ENCODE measurements at regions not wholly inside any gene's neighbourhood (a gene's known extent, or its start where the extent isn't known, plus 50 kb on each side); places are given as distances from the start of the nearest gene placed in this dataset.
"Not testable (repeated sequence)": the region's sequence is repeated elsewhere in the genome, so short reads cannot be mapped to it uniquely, and the experiment has no call there.

GRCh38 chr5:71398859-71399258 is 56.6 kb upstream of the BDP1 start:
- H3K36me3 ChIP-seq (ENCODE audit: control insufficient read depth in 2 of 2, extremely low read depth in 1 of 2, insufficient read depth in 2 of 2, low read length in 2 of 2); H3K27me3 ChIP-seq (ENCODE audit: control insufficient read depth, extremely low read depth, insufficient read depth, low read length); H3K9me3 ChIP-seq (ENCODE audit: control insufficient read depth, low read depth, low read length); H3K4me3 ChIP-seq (ENCODE audit: control insufficient read depth in 2 of 3, extremely low read depth in 1 of 3, insufficient read depth in 2 of 3, low read depth in 1 of 3, low read length in 3 of 3); DNase-seq (ENCODE audit: low read depth, low spot score); H2AFZ ChIP-seq (ENCODE audit: control insufficient read depth, low read length); dilution Hi-C loops (cut with MboI; ENCODE audit: extremely low pct_ligation_motif_present, low sequenced_read_pairs); H3K4me2 ChIP-seq (ENCODE audit: control insufficient read depth, extremely low read depth, insufficient read depth, low read depth, low read length); H4K20me1 ChIP-seq (ENCODE audit: control insufficient read depth, extremely low read depth, insufficient read depth, low read length); H3K4me1 ChIP-seq (ENCODE audit: control insufficient read depth, extremely low read depth, insufficient read depth, low read length); H3K9ac ChIP-seq (ENCODE audit: control insufficient read depth, extremely low read depth, insufficient read depth, low read length); H3K27ac ChIP-seq (ENCODE audit: control insufficient read depth, insufficient read depth, low read length); FAIRE-seq; H3K9me1 ChIP-seq (ENCODE audit: control insufficient read depth, extremely low read depth, insufficient read depth, low read length); H3K79me2 ChIP-seq (ENCODE audit: control insufficient read depth, insufficient read depth, low read length): not testable (repeated sequence)

- not testable (repeated sequence) for H2AFZ ChIP-seq (ENCODE audit: control insufficient read depth, low read length)
Measured at GRCh38 chr5:71399443-71399842, 56.0 kb upstream of the BDP1 start.

GRCh38 chr5:71400626-71401025 is 54.8 kb upstream of the BDP1 start:
- H3K9me1 ChIP-seq (ENCODE audit: control insufficient read depth, extremely low read depth, insufficient read depth, low read length); FAIRE-seq; DNase-seq (ENCODE audit: low read depth, low spot score); H4K20me1 ChIP-seq (ENCODE audit: control insufficient read depth, extremely low read depth, insufficient read depth, low read length); H3K9ac ChIP-seq (ENCODE audit: control insufficient read depth, extremely low read depth, insufficient read depth, low read length); H3K4me1 ChIP-seq (ENCODE audit: control insufficient read depth, extremely low read depth, insufficient read depth, low read length); H3K4me3 ChIP-seq (ENCODE audit: control insufficient read depth in 2 of 3, extremely low read depth in 1 of 3, insufficient read depth in 2 of 3, low read depth in 1 of 3, low read length in 3 of 3); dilution Hi-C loops (cut with MboI; ENCODE audit: extremely low pct_ligation_motif_present, low sequenced_read_pairs); H3K36me3 ChIP-seq (ENCODE audit: control insufficient read depth in 2 of 2, extremely low read depth in 1 of 2, insufficient read depth in 2 of 2, low read length in 2 of 2); H3K27me3 ChIP-seq (ENCODE audit: control insufficient read depth, extremely low read depth, insufficient read depth, low read length); H3K9me3 ChIP-seq (ENCODE audit: control insufficient read depth, low read depth, low read length); H3K79me2 ChIP-seq (ENCODE audit: control insufficient read depth, insufficient read depth, low read length); H3K4me2 ChIP-seq (ENCODE audit: control insufficient read depth, extremely low read depth, insufficient read depth, low read depth, low read length); H3K27ac ChIP-seq (ENCODE audit: control insufficient read depth, insufficient read depth, low read length); H2AFZ ChIP-seq (ENCODE audit: control insufficient read depth, low read length): not testable (repeated sequence)

More at GRCh38 chr5:71399443-71399842, 56.0 kb upstream of the BDP1 start:
- H3K9me1 ChIP-seq (ENCODE audit: control insufficient read depth, extremely low read depth, insufficient read depth, low read length); H3K4me2 ChIP-seq (ENCODE audit: control insufficient read depth, extremely low read depth, insufficient read depth, low read depth, low read length); H3K27me3 ChIP-seq (ENCODE audit: control insufficient read depth, extremely low read depth, insufficient read depth, low read length); H3K79me2 ChIP-seq (ENCODE audit: control insufficient read depth, insufficient read depth, low read length); H3K4me3 ChIP-seq (ENCODE audit: control insufficient read depth in 2 of 3, extremely low read depth in 1 of 3, insufficient read depth in 2 of 3, low read depth in 1 of 3, low read length in 3 of 3); H3K9me3 ChIP-seq (ENCODE audit: control insufficient read depth, low read depth, low read length); DNase-seq (ENCODE audit: low read depth, low spot score); H3K36me3 ChIP-seq (ENCODE audit: control insufficient read depth in 2 of 2, extremely low read depth in 1 of 2, insufficient read depth in 2 of 2, low read length in 2 of 2); dilution Hi-C loops (cut with MboI; ENCODE audit: extremely low pct_ligation_motif_present, low sequenced_read_pairs); H4K20me1 ChIP-seq (ENCODE audit: control insufficient read depth, extremely low read depth, insufficient read depth, low read length); FAIRE-seq; H3K27ac ChIP-seq (ENCODE audit: control insufficient read depth, insufficient read depth, low read length); H3K4me1 ChIP-seq (ENCODE audit: control insufficient read depth, extremely low read depth, insufficient read depth, low read length); H3K9ac ChIP-seq (ENCODE audit: control insufficient read depth, extremely low read depth, insufficient read depth, low read length): not testable (repeated sequence)

- H3K9ac ChIP-seq (ENCODE audit: control insufficient read depth, extremely low read depth, insufficient read depth, low read length); dilution Hi-C loops (cut with MboI; ENCODE audit: extremely low pct_ligation_motif_present, low sequenced_read_pairs); H3K27ac ChIP-seq (ENCODE audit: control insufficient read depth, insufficient read depth, low read length); H2AFZ ChIP-seq (ENCODE audit: control insufficient read depth, low read length); H3K27me3 ChIP-seq (ENCODE audit: control insufficient read depth, extremely low read depth, insufficient read depth, low read length); H4K20me1 ChIP-seq (ENCODE audit: control insufficient read depth, extremely low read depth, insufficient read depth, low read length); H3K4me3 ChIP-seq (ENCODE audit: control insufficient read depth in 2 of 3, extremely low read depth in 1 of 3, insufficient read depth in 2 of 3, low read depth in 1 of 3, low read length in 3 of 3); H3K4me2 ChIP-seq (ENCODE audit: control insufficient read depth, extremely low read depth, insufficient read depth, low read depth, low read length); H3K36me3 ChIP-seq (ENCODE audit: control insufficient read depth in 2 of 2, extremely low read depth in 1 of 2, insufficient read depth in 2 of 2, low read length in 2 of 2); H3K9me3 ChIP-seq (ENCODE audit: control insufficient read depth, low read depth, low read length); FAIRE-seq; DNase-seq (ENCODE audit: low read depth, low spot score); H3K79me2 ChIP-seq (ENCODE audit: control insufficient read depth, insufficient read depth, low read length); H3K9me1 ChIP-seq (ENCODE audit: control insufficient read depth, extremely low read depth, insufficient read depth, low read length); H3K4me1 ChIP-seq (ENCODE audit: control insufficient read depth, extremely low read depth, insufficient read depth, low read length): not testable (repeated sequence)
Measured at GRCh38 chr5:71401150-71401549, 54.3 kb upstream of the BDP1 start.

- dilution Hi-C loops (cut with MboI; ENCODE audit: extremely low pct_ligation_motif_present, low sequenced_read_pairs): not testable (repeated sequence)
Measured at GRCh38 chr5:71401564-71401963, 53.9 kb upstream of the BDP1 start.

More at GRCh38 chr5:71401564-71401963, 53.9 kb upstream of the BDP1 start:
- not testable (repeated sequence) for DNase-seq (ENCODE audit: low read depth, low spot score); H3K9ac ChIP-seq (ENCODE audit: control insufficient read depth, extremely low read depth, insufficient read depth, low read length); H4K20me1 ChIP-seq (ENCODE audit: control insufficient read depth, extremely low read depth, insufficient read depth, low read length); H3K9me1 ChIP-seq (ENCODE audit: control insufficient read depth, extremely low read depth, insufficient read depth, low read length); H2AFZ ChIP-seq (ENCODE audit: control insufficient read depth, low read length); H3K79me2 ChIP-seq (ENCODE audit: control insufficient read depth, insufficient read depth, low read length); H3K36me3 ChIP-seq (ENCODE audit: control insufficient read depth in 2 of 2, extremely low read depth in 1 of 2, insufficient read depth in 2 of 2, low read length in 2 of 2); H3K27me3 ChIP-seq (ENCODE audit: control insufficient read depth, extremely low read depth, insufficient read depth, low read length); H3K4me1 ChIP-seq (ENCODE audit: control insufficient read depth, extremely low read depth, insufficient read depth, low read length); H3K4me3 ChIP-seq (ENCODE audit: control insufficient read depth in 2 of 3, extremely low read depth in 1 of 3, insufficient read depth in 2 of 3, low read depth in 1 of 3, low read length in 3 of 3); H3K9me3 ChIP-seq (ENCODE audit: control insufficient read depth, low read depth, low read length); H3K27ac ChIP-seq (ENCODE audit: control insufficient read depth, insufficient read depth, low read length); H3K4me2 ChIP-seq (ENCODE audit: control insufficient read depth, extremely low read depth, insufficient read depth, low read depth, low read length); FAIRE-seq
